ENCODE measurements at regions not wholly inside any gene's neighbourhood (a gene's known extent, or its start where the extent isn't known, plus 50 kb on each side); places are given as distances from the start of the nearest gene placed in this dataset.

DNA sequence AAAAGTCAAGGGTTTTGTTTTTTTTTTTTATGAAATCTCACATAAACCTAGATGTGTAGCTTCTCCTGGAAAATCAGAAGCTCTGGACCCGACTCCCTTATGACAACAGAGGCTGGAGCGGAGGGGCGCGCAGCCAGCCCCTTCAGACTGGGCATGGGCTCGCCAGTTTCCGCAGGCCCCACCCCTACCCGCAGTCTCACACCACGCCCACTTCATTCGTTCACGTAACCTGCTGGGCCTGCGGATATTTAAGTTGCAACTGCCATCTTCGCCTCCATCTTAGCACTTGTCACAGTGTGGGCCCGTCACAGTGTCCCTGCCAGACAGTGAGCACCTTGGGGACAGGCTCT, 111.7 kb upstream of the PTPN1 start:
- no peak for FAIRE-seq
- intact Hi-C loops (cut with DNase I) = no loop called here
- Histone ChIP-seq H3K9ac (ENCODE audit: low read length in 3 of 3) (no peak overlapping the region), H3K4me1 (ENCODE audit: control insufficient read depth in 2 of 3, insufficient read depth in 2 of 3, low read depth in 1 of 3, low read length in 3 of 3) (peaks cover 0 to 12% (median 5%) of the 10 kb centered on the region in 3 donors), H3K9me3 (ENCODE audit: control insufficient read depth in 2 of 3, insufficient read depth in 1 of 3, low read length in 3 of 3) (no peaks in the 10 kb centered on the region), H3K27ac (ENCODE audit: low read depth in 2 of 2, low read length in 2 of 2) (no peak overlapping the region), H3K27me3 (ENCODE audit: control insufficient read depth, insufficient read depth, low read length) (no peaks in the 10 kb centered on the region), H3K36me3 (ENCODE audit: control insufficient read depth in 2 of 3, insufficient read depth in 3 of 3, low read length in 3 of 3) (no peaks in the 10 kb centered on the region), H3K4me3 (ENCODE audit: low read length in 3 of 3) (no peak overlapping the region)
- TF ChIP-seq, protein P1, sequence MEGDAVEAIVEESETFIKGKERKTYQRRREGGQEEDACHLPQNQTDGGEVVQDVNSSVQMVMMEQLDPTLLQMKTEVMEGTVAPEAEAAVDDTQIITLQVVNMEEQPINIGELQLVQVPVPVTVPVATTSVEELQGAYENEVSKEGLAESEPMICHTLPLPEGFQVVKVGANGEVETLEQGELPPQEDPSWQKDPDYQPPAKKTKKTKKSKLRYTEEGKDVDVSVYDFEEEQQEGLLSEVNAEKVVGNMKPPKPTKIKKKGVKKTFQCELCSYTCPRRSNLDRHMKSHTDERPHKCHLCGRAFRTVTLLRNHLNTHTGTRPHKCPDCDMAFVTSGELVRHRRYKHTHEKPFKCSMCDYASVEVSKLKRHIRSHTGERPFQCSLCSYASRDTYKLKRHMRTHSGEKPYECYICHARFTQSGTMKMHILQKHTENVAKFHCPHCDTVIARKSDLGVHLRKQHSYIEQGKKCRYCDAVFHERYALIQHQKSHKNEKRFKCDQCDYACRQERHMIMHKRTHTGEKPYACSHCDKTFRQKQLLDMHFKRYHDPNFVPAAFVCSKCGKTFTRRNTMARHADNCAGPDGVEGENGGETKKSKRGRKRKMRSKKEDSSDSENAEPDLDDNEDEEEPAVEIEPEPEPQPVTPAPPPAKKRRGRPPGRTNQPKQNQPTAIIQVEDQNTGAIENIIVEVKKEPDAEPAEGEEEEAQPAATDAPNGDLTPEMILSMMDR (IDR thresholded peaks at IDR 0.05; ENCODE audit: borderline replicate concordance, extremely low read depth, insufficient read depth) = no peak
- DNase-seq = no peak

DNA sequence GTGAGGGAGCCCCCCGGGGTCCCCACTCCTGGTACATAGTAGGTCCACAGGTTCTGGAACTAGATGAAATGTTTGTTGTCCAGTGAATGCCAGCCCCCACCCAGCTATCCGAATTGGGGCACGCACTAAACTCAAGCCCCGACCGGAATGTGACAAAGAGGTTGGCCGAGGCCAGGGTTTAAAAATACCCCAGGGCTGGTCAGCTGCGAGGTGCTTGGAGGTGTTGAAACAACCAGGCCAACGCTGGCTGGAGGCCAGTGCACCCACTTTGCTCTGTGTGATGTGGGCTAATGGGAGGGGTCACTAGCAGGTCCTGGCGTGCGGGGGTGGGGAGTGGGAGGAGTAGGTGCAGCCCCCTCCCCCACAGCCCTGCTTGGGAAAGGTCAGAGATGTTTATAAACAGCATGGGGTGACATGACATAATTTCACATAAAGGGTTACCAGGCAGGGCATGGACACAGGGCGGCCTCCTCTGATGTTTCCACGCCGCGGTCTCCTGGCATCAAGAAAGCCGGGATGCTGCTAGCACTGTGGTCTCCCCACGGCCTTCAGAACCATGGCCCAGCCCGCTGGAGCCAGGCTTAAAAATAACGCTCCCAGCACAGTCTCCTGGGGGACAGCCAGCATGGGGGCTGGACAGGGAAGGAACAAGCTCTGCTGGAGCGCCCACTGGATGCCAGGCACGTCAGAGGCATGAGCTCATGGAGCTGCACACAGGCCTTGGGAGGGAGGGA, 111.2 kb upstream of the PTPN1 start:
- H3K27ac ChIP-seq (ENCODE audit: low read depth in 2 of 2, low read length in 2 of 2) = no peak overlapping the region
- no peak overlapping the region for H3K9ac ChIP-seq (ENCODE audit: low read length in 3 of 3)
- intact Hi-C loops (cut with DNase I) = no loop called here
- H3K9me3 ChIP-seq (ENCODE audit: control insufficient read depth in 2 of 3, insufficient read depth in 1 of 3, low read length in 3 of 3) = no peaks in the 10 kb centered on the region
- H3K4me1 ChIP-seq (ENCODE audit: control insufficient read depth in 2 of 3, insufficient read depth in 2 of 3, low read depth in 1 of 3, low read length in 3 of 3) = peaks cover 0 to 12% (median 5%) of the 10 kb centered on the region in 3 donors
- no peaks in the 10 kb centered on the region for H3K27me3 ChIP-seq (ENCODE audit: control insufficient read depth, insufficient read depth, low read length)
- TF ChIP-seq, protein P1 (IDR thresholded peaks at IDR 0.05; ENCODE audit: borderline replicate concordance, extremely low read depth, insufficient read depth) = no peak
- DNase-seq = no peak
- H3K36me3 ChIP-seq (ENCODE audit: control insufficient read depth in 2 of 3, insufficient read depth in 3 of 3, low read length in 3 of 3) = no peaks in the 10 kb centered on the region
- H3K4me3 ChIP-seq (ENCODE audit: low read length in 3 of 3) = no peak overlapping the region
- FAIRE-seq = no peak

DNA sequence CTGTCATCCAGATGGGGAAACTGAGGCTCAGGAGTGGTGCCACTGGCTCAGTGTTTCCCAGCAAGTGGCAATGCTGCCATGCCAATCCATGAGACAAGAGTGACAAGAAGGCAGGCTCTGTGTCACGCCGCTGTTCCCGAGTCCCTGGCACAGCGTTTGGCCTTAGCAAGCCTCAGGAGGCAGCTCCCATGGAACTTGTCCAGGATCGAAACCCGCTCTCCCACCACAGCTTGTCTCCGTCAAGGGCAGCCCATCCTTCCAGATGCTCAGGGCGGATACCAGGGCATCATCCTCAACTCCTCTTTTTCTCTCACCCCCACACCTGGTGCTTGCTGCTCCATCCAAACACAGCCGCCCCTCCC, 110.6 kb upstream of the PTPN1 start:
- no peaks in the 10 kb centered on the region for H3K36me3 ChIP-seq (ENCODE audit: control insufficient read depth in 2 of 3, insufficient read depth in 3 of 3, low read length in 3 of 3)
- H3K9me3 ChIP-seq (ENCODE audit: control insufficient read depth in 2 of 3, insufficient read depth in 1 of 3, low read length in 3 of 3) = no peaks in the 10 kb centered on the region
- TF ChIP-seq, protein P1 (IDR thresholded peaks at IDR 0.05; ENCODE audit: borderline replicate concordance, extremely low read depth, insufficient read depth) = no peak
- no peak for DNase-seq
- H3K27ac ChIP-seq (ENCODE audit: low read depth in 2 of 2, low read length in 2 of 2) = no peak overlapping the region
- H3K27me3 ChIP-seq (ENCODE audit: control insufficient read depth, insufficient read depth, low read length) = no peaks in the 10 kb centered on the region
- no peak for FAIRE-seq
- intact Hi-C loops (cut with DNase I) = no loop called here
- no peak overlapping the region for H3K4me3 ChIP-seq (ENCODE audit: low read length in 3 of 3)
- H3K9ac ChIP-seq (ENCODE audit: low read length in 3 of 3) = no peak overlapping the region
- H3K4me1 ChIP-seq (ENCODE audit: control insufficient read depth in 2 of 3, insufficient read depth in 2 of 3, low read depth in 1 of 3, low read length in 3 of 3) = peaks cover 0 to 9% (median 5%) of the 10 kb centered on the region in 3 donors

Data from kidney (tissue), 13 donors.